ENCODE measurements at regions not wholly inside any gene's neighbourhood (a gene's known extent, or its start where the extent isn't known, plus 50 kb on each side); places are given as distances from the start of the nearest gene placed in this dataset.

GRCh38 chr18:76081536-76081935 is 413.5 kb downstream of the ZNF516 start:
- Histone ChIP-seq H3K4me2 (replicated peaks; ENCODE audit: extremely low read depth, low read length, poor library complexity, severe bottlenecking) (no peak overlapping the region), H3K9me3 (replicated peaks in 1 of 2; ENCODE audit: control insufficient read depth in 1 of 2, insufficient read depth in 1 of 2, low read length in 2 of 2) (peaks cover 0 to 8% of the 10 kb centered on the region in 2 donors), H3K36me3 (replicated peaks in 1 of 2; ENCODE audit: control insufficient read depth in 1 of 2, insufficient read depth in 2 of 2, low read length in 2 of 2) (no peaks in the 10 kb centered on the region), H3K4me3 (replicated peaks in 1 of 3; ENCODE audit: low read depth in 2 of 3, low read length in 3 of 3) (no peak overlapping the region), H3K9ac (ENCODE audit: insufficient read depth, low read length, poor library complexity, severe bottlenecking) (no peak overlapping the region), H3K27ac (ENCODE audit: low read depth in 1 of 2, low read length in 2 of 2) (no peak overlapping the region), H2AFZ (ENCODE audit: insufficient read depth, low read depth, low read length, poor library complexity, severe bottlenecking) (no peak overlapping the region), H3K27me3 (ENCODE audit: control insufficient read depth in 2 of 2, insufficient read depth in 2 of 2, low read length in 2 of 2) (no peaks in the 10 kb centered on the region), H4K20me1 (ENCODE audit: insufficient read depth, low read length) (no peaks in the 10 kb centered on the region), H3K79me2 (ENCODE audit: insufficient read depth, low read length) (no peaks in the 10 kb centered on the region), H3K4me1 (ENCODE audit: control insufficient read depth in 1 of 2, insufficient read depth in 2 of 2, low read length in 2 of 2) (no peaks in the 10 kb centered on the region)
- no peak for TF ChIP-seq CTCF (IDR thresholded peaks at IDR 0.05)
- intact Hi-C loops (cut with micrococcal nuclease) = no loop called here
- DNase-seq = no peak
- H3K27me3 Mint-ChIP-seq (ENCODE audit: low read depth in 3 of 3) = peaks cover 0 to 5% (median 0%) of the 10 kb centered on the region in 3 donors
- WGBS (ENCODE audit: insufficient coverage) = 92% methylated on average over 7 of the region's 12 CpGs
- H3K9me3 Mint-ChIP-seq = peaks cover 0 to 11% (median 4%) of the 10 kb centered on the region in 7 donors
- no peak overlapping the region for H3K4me3 Mint-ChIP-seq
- H3K4me1 Mint-ChIP-seq = no peaks in the 10 kb centered on the region
- no peaks in the 10 kb centered on the region for H3K36me3 Mint-ChIP-seq
- no peak overlapping the region for H3K27ac Mint-ChIP-seq

- H3K9ac ChIP-seq (ENCODE audit: insufficient read depth, low read length, poor library complexity, severe bottlenecking) = no peak overlapping the region
- H3K9me3 ChIP-seq (replicated peaks in 1 of 2; ENCODE audit: control insufficient read depth in 1 of 2, insufficient read depth in 1 of 2, low read length in 2 of 2) = peaks cover 0 to 8% of the 10 kb centered on the region in 2 donors
- no peaks in the 10 kb centered on the region for H3K79me2 ChIP-seq (ENCODE audit: insufficient read depth, low read length)
- no peaks in the 10 kb centered on the region for H3K4me1 ChIP-seq (ENCODE audit: control insufficient read depth in 1 of 2, insufficient read depth in 2 of 2, low read length in 2 of 2)
- Mint-ChIP-seq H3K9me3 (peaks cover 0 to 8% (median 4%) of the 10 kb centered on the region in 7 donors), H3K27ac (no peak overlapping the region), H3K4me1 (no peaks in the 10 kb centered on the region), H3K4me3 (no peak overlapping the region), H3K27me3 (ENCODE audit: low read depth in 3 of 3) (peaks cover 0 to 5% (median 1%) of the 10 kb centered on the region in 3 donors), H3K36me3 (no peaks in the 10 kb centered on the region)
- H3K36me3 ChIP-seq (replicated peaks in 1 of 2; ENCODE audit: control insufficient read depth in 1 of 2, insufficient read depth in 2 of 2, low read length in 2 of 2) = no peaks in the 10 kb centered on the region
- no peak overlapping the region for H3K4me2 ChIP-seq (replicated peaks; ENCODE audit: extremely low read depth, low read length, poor library complexity, severe bottlenecking)
- H3K27me3 ChIP-seq (ENCODE audit: control insufficient read depth in 2 of 2, insufficient read depth in 2 of 2, low read length in 2 of 2) = no peaks in the 10 kb centered on the region
- no peak overlapping the region for H3K4me3 ChIP-seq (replicated peaks in 1 of 3; ENCODE audit: low read depth in 2 of 3, low read length in 3 of 3)
- no peak for TF ChIP-seq CTCF (IDR thresholded peaks at IDR 0.05)
- H2AFZ ChIP-seq (ENCODE audit: insufficient read depth, low read depth, low read length, poor library complexity, severe bottlenecking) = no peak overlapping the region
- no peak overlapping the region for H3K27ac ChIP-seq (ENCODE audit: low read depth in 1 of 2, low read length in 2 of 2)
- H4K20me1 ChIP-seq (ENCODE audit: insufficient read depth, low read length) = no peaks in the 10 kb centered on the region
- 98% methylated on average over 3 of the region's 9 CpGs for WGBS (ENCODE audit: insufficient coverage)
- intact Hi-C loops (cut with micrococcal nuclease) = no loop called here
- no peak for DNase-seq
These were observed 414.6 kb downstream of the ZNF516 start for GRCh38 chr18:76080430-76080829.
